DOHH2 (cell line): ENCODE measurements at regions not wholly inside any gene's neighbourhood (a gene's known extent, or its start where the extent isn't known, plus 50 kb on each side); places are given as distances from the start of the nearest gene placed in this dataset.

Experiments
- H3F3A ChIP-seq: fragments of 200-600 bp; sonication (generic), shearing (Covaris generic); 2 replicates; pipeline ENCODE4 v1.6.0; 2016; ENCODE audit warnings: antibody characterized with exemption, mild to moderate bottlenecking; ENCODE audit not compliant: control insufficient read depth, insufficient read depth
- H3K27ac ChIP-seq: fragments of 200-600 bp; sonication (generic); 2 replicates; pipeline ENCODE4 v1.5.1; 2014; ENCODE audit warnings: low read depth, mild to moderate bottlenecking, low read length, moderate library complexity
- H3K27me3 ChIP-seq: fragments of 200-600 bp; sonication (generic); 2 replicates; pipeline ENCODE4 v1.6.1; 2014; ENCODE audit warnings: mild to moderate bottlenecking, low read length, mixed read lengths; ENCODE audit not compliant: control insufficient read depth
- H3K36me3 ChIP-seq: fragments of 200-600 bp; sonication (generic); 2 replicates; pipeline ENCODE4 v1.6.1; 2014; ENCODE audit warnings: mild to moderate bottlenecking, low read length, moderate library complexity, mixed read lengths; ENCODE audit not compliant: control insufficient read depth
- H3K4me1 ChIP-seq: fragments of 200-600 bp; sonication (generic); 2 replicates; pipeline ENCODE4 v1.6.1; 2014; ENCODE audit warnings: mild to moderate bottlenecking, low read length, mixed read lengths; ENCODE audit not compliant: control insufficient read depth
- H3K4me2 ChIP-seq: fragments of 200-600 bp; sonication (generic); 2 replicates; pipeline ENCODE4 v1.6.0; 2014; ENCODE audit warnings: mild to moderate bottlenecking, low read length, moderate library complexity
- H3K4me3 ChIP-seq: fragments of 200-600 bp; sonication (generic); 2 replicates; pipeline ENCODE4 v1.5.1; 2014; ENCODE audit warnings: mild to moderate bottlenecking, low read length, mixed read lengths
- H3K79me2 ChIP-seq: fragments of 200-600 bp; sonication (generic); 2 replicates; pipeline ENCODE4 v1.6.1; 2014; ENCODE audit warnings: mild to moderate bottlenecking, low read length, mixed read lengths; ENCODE audit not compliant: control insufficient read depth
- H3K9me2 ChIP-seq: fragments of 200-600 bp; sonication (generic); replicated peaks from 2 replicates; pipeline ENCODE4 v1.6.1; 2014; ENCODE audit warnings: mild to moderate bottlenecking, low read length, mixed read lengths; ENCODE audit not compliant: control insufficient read depth
- H3K9me3 ChIP-seq: fragments of 200-600 bp; sonication (generic); 2 replicates; pipeline ENCODE4 v1.6.1; 2014; ENCODE audit warnings: antibody characterized with exemption, low read length, mixed read lengths; ENCODE audit not compliant: control insufficient read depth, insufficient read depth
- H4K20me1 ChIP-seq: fragments of 200-600 bp; sonication (generic); 2 replicates; pipeline ENCODE4 v1.6.0; 2014; ENCODE audit warnings: low read depth, mild to moderate bottlenecking, antibody characterized with exemption, low read length, moderate library complexity; ENCODE audit not compliant: control insufficient read depth, insufficient read depth
- EZH2phosphoT487 ChIP-seq: fragments of 200-600 bp; sonication (generic); IDR thresholded peaks from 2 replicates; pipeline ENCODE4 v1.6.1; 2017; ENCODE audit warnings: borderline replicate concordance, mild to moderate bottlenecking, antibody characterized with exemption, low read length, moderate library complexity, mixed read lengths
- TF ChIP-seq, protein P1 (sequence below): fragments of 200-600 bp; sonication (generic); IDR thresholded peaks from one replicate; pipeline ENCODE4 v1.5.1; 2014; ENCODE audit warnings: antibody characterized with exemption, mild to moderate bottlenecking, low read depth, low read length; ENCODE audit not compliant: poor library complexity, severe bottlenecking

DNA sequence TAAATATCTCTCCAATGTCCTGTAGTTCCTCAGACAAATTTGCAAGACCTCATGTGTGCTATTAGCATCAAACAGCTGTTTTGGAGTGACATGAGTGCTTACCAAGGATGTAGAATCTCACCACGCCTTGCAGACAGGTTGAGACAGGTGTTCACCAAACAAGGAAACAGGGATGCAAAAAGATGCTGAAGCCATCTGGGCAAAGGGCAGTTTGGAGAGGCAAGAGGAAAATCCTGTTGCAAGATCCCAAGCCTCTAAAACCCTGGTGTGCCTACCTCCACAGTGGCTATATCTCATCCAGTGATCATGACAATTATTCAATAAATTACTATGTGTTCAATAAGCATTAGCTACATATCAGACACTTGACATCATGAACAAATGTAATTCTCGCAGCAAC lies 373.7 kb downstream of the SOX9 start:
- H3K4me1 ChIP-seq = no peaks in the 10 kb centered on the region
- no peaks in the 10 kb centered on the region for H3F3A ChIP-seq
- no peaks in the 10 kb centered on the region for H3K79me2 ChIP-seq

DNA sequence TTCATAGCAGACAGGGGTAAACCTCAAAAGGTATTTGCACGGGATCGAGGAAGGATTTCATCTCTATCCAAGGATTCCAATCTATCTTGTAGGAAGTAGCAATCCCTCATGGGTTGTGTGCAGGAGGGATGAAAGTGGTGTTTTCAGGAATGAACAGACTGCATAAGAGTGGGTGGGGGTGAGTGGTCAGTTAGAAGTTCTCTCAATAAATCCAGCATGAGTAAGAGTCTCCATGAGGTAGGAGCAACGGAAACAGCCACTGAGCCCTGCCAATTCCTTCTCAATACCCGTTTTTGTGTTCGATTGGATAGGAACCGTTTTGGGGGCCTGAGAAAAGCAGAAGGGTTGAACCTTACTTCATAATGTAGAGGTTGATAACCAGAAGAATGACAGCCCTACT lies 375.6 kb downstream of the SOX9 start:
- Histone ChIP-seq H3K4me1 (no peaks in the 10 kb centered on the region), H3F3A (no peaks in the 10 kb centered on the region), H3K27me3 (no peaks in the 10 kb centered on the region), H3K4me3 (no peak overlapping the region), H4K20me1 (no peaks in the 10 kb centered on the region), H3K79me2 (no peaks in the 10 kb centered on the region), H3K27ac (no peak overlapping the region), H3K9me3 (no peaks in the 10 kb centered on the region), H3K9me2 (no peaks in the 10 kb centered on the region), H3K36me3 (no peaks in the 10 kb centered on the region), H3K4me2 (no peak overlapping the region)
- TF ChIP-seq, protein P1, sequence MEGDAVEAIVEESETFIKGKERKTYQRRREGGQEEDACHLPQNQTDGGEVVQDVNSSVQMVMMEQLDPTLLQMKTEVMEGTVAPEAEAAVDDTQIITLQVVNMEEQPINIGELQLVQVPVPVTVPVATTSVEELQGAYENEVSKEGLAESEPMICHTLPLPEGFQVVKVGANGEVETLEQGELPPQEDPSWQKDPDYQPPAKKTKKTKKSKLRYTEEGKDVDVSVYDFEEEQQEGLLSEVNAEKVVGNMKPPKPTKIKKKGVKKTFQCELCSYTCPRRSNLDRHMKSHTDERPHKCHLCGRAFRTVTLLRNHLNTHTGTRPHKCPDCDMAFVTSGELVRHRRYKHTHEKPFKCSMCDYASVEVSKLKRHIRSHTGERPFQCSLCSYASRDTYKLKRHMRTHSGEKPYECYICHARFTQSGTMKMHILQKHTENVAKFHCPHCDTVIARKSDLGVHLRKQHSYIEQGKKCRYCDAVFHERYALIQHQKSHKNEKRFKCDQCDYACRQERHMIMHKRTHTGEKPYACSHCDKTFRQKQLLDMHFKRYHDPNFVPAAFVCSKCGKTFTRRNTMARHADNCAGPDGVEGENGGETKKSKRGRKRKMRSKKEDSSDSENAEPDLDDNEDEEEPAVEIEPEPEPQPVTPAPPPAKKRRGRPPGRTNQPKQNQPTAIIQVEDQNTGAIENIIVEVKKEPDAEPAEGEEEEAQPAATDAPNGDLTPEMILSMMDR = no peak
- no peak for TF ChIP-seq EZH2phosphoT487

More for the DNA sequence above, 373.7 kb downstream of the SOX9 start:
- H3K36me3 ChIP-seq = no peaks in the 10 kb centered on the region
- no peak overlapping the region for H3K27ac ChIP-seq
- H4K20me1 ChIP-seq = no peaks in the 10 kb centered on the region
- H3K9me2 ChIP-seq = no peaks in the 10 kb centered on the region
- no peak overlapping the region for H3K4me3 ChIP-seq
- no peak overlapping the region for H3K4me2 ChIP-seq
- TF ChIP-seq, protein P1 = no peak
- no peak for TF ChIP-seq EZH2phosphoT487
- H3K27me3 ChIP-seq = no peaks in the 10 kb centered on the region
- no peaks in the 10 kb centered on the region for H3K9me3 ChIP-seq

- no peaks in the 10 kb centered on the region for H3K36me3 ChIP-seq
- H3K27me3 ChIP-seq = no peaks in the 10 kb centered on the region
- H3K4me3 ChIP-seq = no peak overlapping the region
- no peaks in the 10 kb centered on the region for H4K20me1 ChIP-seq
- H3F3A ChIP-seq = no peaks in the 10 kb centered on the region
- H3K79me2 ChIP-seq = no peaks in the 10 kb centered on the region
- H3K9me3 ChIP-seq = no peaks in the 10 kb centered on the region
- no peaks in the 10 kb centered on the region for H3K4me1 ChIP-seq
- no peak overlapping the region for H3K27ac ChIP-seq
- TF ChIP-seq EZH2phosphoT487 = no peak
- TF ChIP-seq, protein P1 = no peak
- no peak overlapping the region for H3K4me2 ChIP-seq
- no peaks in the 10 kb centered on the region for H3K9me2 ChIP-seq
Observed at GRCh38 chr17:72497915-72498314, 377.1 kb downstream of the SOX9 start.
